K562 (cell line): ENCODE measurements at regions not wholly inside any gene's neighbourhood (a gene's known extent, or its start where the extent isn't known, plus 50 kb on each side); places are given as distances from the start of the nearest gene placed in this dataset.

Source experiments
- ARID2 ChIP-seq: fragments of 450-650 bp; IDR thresholded peaks from 2 replicates; pipeline ENCODE4 v1.6.1; 2017; ENCODE audit warnings: antibody characterized with exemption, mild to moderate bottlenecking
- ATF7 ChIP-seq: fragments of 450-650 bp; IDR thresholded peaks from 2 replicates; pipeline ENCODE4 v1.7.1; 2014; ENCODE audit warnings: mild to moderate bottlenecking, moderate library complexity
- CBX1 ChIP-seq: sonication (generic); IDR thresholded peaks from 2 replicates; pipeline ENCODE4 v1.6.1; 2016; ENCODE audit warnings: antibody characterized with exemption, low read depth, mild to moderate bottlenecking
- CBX2 ChIP-seq: fragments of 200-600 bp; sonication (generic); IDR thresholded peaks from one replicate; pipeline ENCODE4 v1.6.1; 2012; ENCODE audit warnings: mild to moderate bottlenecking, low read length, inconsistent platforms; ENCODE audit not compliant: insufficient read depth, poor library complexity, severe bottlenecking
- CCAR2 ChIP-seq: fragments of 200-400 bp; formaldehyde crosslinking; IDR thresholded peaks from 2 replicates; pipeline ENCODE4 v1.6.1; 2017; ENCODE audit warnings: mild to moderate bottlenecking, low read depth, low read length
- CHD4 ChIP-seq: fragments of 200-600 bp; sonication (generic); IDR thresholded peaks from 3 replicates; pipeline ENCODE4 v1.6.1; 2012; ENCODE audit warnings: low read depth, mild to moderate bottlenecking, mixed read lengths, low read length, inconsistent platforms; ENCODE audit not compliant: insufficient read depth, insufficient replicate concordance, poor library complexity, severe bottlenecking
- ELF4 ChIP-seq: fragments of 450-650 bp; formaldehyde crosslinking; IDR thresholded peaks from 2 replicates; pipeline ENCODE4 v1.4.0; 2022; ENCODE audit warnings: missing genetic modification characterization
- ELK1 ChIP-seq: sonication (generic); formaldehyde crosslinking; IDR thresholded peaks from 2 replicates; pipeline ENCODE4 v1.8.1; 2022; ENCODE audit warnings: missing genetic modification reagents
- FOXK1 ChIP-seq: sonication (generic); formaldehyde crosslinking; IDR thresholded peaks from 2 replicates; pipeline ENCODE4 v1.8.0; 2022; ENCODE audit warnings: missing genetic modification reagents, mild to moderate bottlenecking, borderline replicate concordance
- HNRNPK ChIP-seq: fragments of 200-400 bp; formaldehyde crosslinking; IDR thresholded peaks from one replicate; pipeline ENCODE4 v1.6.1; 2018; ENCODE audit warnings: mild to moderate bottlenecking, low read depth, low read length; ENCODE audit not compliant: poor library complexity, severe bottlenecking
- KDM2B ChIP-seq: fragments of 250-450 bp; sonication (Bioruptor Pico); IDR thresholded peaks from 2 replicates; pipeline ENCODE4 v1.8.0; 2021; ENCODE audit warnings: mild to moderate bottlenecking, moderate library complexity
- KLF16 ChIP-seq: IDR thresholded peaks from 2 replicates; pipeline ENCODE4 v1.6.1; 2016; ENCODE audit warnings: antibody characterized with exemption
- MED1 ChIP-seq: sonication (generic); formaldehyde crosslinking; IDR thresholded peaks from 2 replicates; pipeline ENCODE4 v1.8.1; 2023; ENCODE audit warnings: missing genetic modification reagents, borderline replicate concordance
- MTA2 ChIP-seq: fragments of 450-650 bp; IDR thresholded peaks from 2 replicates; pipeline ENCODE4 v1.6.1; 2016; ENCODE audit warnings: low read depth
- NCOA6 ChIP-seq: fragments of 450-650 bp; IDR thresholded peaks from 2 replicates; pipeline ENCODE4 v1.6.1; 2017; ENCODE audit warnings: mild to moderate bottlenecking
- NR4A1 ChIP-seq, 2 experiments: fragments of 250-450 bp in 1 of 2; fragments of 450-650 bp in 1 of 2; sonication (Bioruptor Pico) in 1 of 2; IDR thresholded peaks; 2 replicates each; pipeline versions ENCODE4 v1.4.0 to v1.6.1; 2016 to 2020; ENCODE audit warnings: mild to moderate bottlenecking in 2 of 2, missing compliant biosample characterization in 1 of 2, missing genetic modification characterization in 1 of 2, moderate library complexity in 1 of 2
- PHF8 ChIP-seq: fragments of 200-600 bp; sonication (generic); IDR thresholded peaks from 2 replicates; pipeline ENCODE4 v1.6.1; 2012; ENCODE audit warnings: mixed run types, mild to moderate bottlenecking, inconsistent platforms, low read length, moderate library complexity, borderline replicate concordance
- SIX5 ChIP-seq, 2 experiments: IDR thresholded peaks; 2 replicates each; pipeline ENCODE4 v1.6.1; 2011; ENCODE audit warnings: low read length in 2 of 2, borderline replicate concordance in 1 of 2, low read depth in 1 of 2, mild to moderate bottlenecking in 1 of 2, moderate library complexity in 1 of 2; ENCODE audit not compliant: insufficient read depth in 1 of 2
- SMARCA5 ChIP-seq: fragments of 450-650 bp; IDR thresholded peaks from 2 replicates; pipeline ENCODE4 v1.6.1; 2016
- STAG1 ChIP-seq: sonication (generic); formaldehyde crosslinking; IDR thresholded peaks from 2 replicates; pipeline ENCODE4 v1.5.0; 2020; ENCODE audit warnings: missing genetic modification reagents, borderline replicate concordance
- XRCC3 ChIP-seq: fragments of 450-650 bp; IDR thresholded peaks from 2 replicates; pipeline ENCODE4 v1.6.1; 2017; ENCODE audit warnings: mild to moderate bottlenecking, moderate library complexity
- ZBTB34 ChIP-seq: fragments of 250-450 bp; sonication (Bioruptor Pico); IDR thresholded peaks from 2 replicates; pipeline ENCODE4 v1.8.0; 2021; ENCODE audit warnings: mild to moderate bottlenecking, moderate library complexity
- ZNF224 ChIP-seq: sonication (generic); formaldehyde crosslinking; IDR thresholded peaks from 2 replicates; pipeline ENCODE4 v1.8.0; 2022; ENCODE audit warnings: mild to moderate bottlenecking, missing genetic modification reagents
- ZNF277 ChIP-seq: fragments of 250-450 bp; sonication (Bioruptor Pico); IDR thresholded peaks from 2 replicates; pipeline ENCODE4 v1.8.0; 2022; ENCODE audit warnings: inconsistent platforms, mild to moderate bottlenecking, moderate library complexity, borderline replicate concordance
- ZNF561 ChIP-seq: fragments of 450-650 bp; formaldehyde crosslinking; conservative IDR thresholded peaks from 2 replicates; pipeline ENCODE4 v1.4.0; 2020; ENCODE audit warnings: mild to moderate bottlenecking, moderate library complexity
- ZNF79 ChIP-seq: fragments of 250-450 bp; sonication (Bioruptor Pico); IDR thresholded peaks from 2 replicates; pipeline ENCODE4 v1.4.0; 2020; ENCODE audit warnings: low read depth, mild to moderate bottlenecking, moderate library complexity

GRCh38 chr6:25070547-25071366 is 135.0 kb upstream of the RIPOR2 start (continued):
- TF ChIP-seq CHD4: no peak
- no peak for TF ChIP-seq ZNF224 (CRISPR knock-in tag)
- TF ChIP-seq MED1 (CRISPR knock-in tag): no peak
- TF ChIP-seq KDM2B (CRISPR knock-in tag): no peak
- no peak for TF ChIP-seq CBX1
- no peak for TF ChIP-seq ZNF561
- TF ChIP-seq PHF8: no peak
- no peak for TF ChIP-seq ATF7
- no peak for TF ChIP-seq NCOA6
- TF ChIP-seq ARID2: 0 out of 2 replicates have a peak, but pooled peaks have one; percentile 20
- TF ChIP-seq FOXK1: no peak
- no peak for TF ChIP-seq CBX2
- peak; percentile 20 for TF ChIP-seq HNRNPK
- TF ChIP-seq ZNF79 (CRISPR knock-in tag): no peak
- TF ChIP-seq ELK1: no peak
- TF ChIP-seq SIX5 (IDR thresholded peaks at IDR 0.05; ENCODE audit: borderline replicate concordance in 1 of 2, insufficient read depth in 1 of 2, low read depth in 1 of 2, low read length in 2 of 2): no peak
- TF ChIP-seq CCAR2: no peak
- TF ChIP-seq XRCC3: no peak
- TF ChIP-seq ZNF277 (CRISPR knock-in tag): no peak
- TF ChIP-seq MTA2: no peak
- TF ChIP-seq ZBTB34: no peak
- no peak for TF ChIP-seq SMARCA5
- TF ChIP-seq STAG1 (CRISPR knock-in tag): peak; percentile 16; the same call in 1 of the 2 replicates
- TF ChIP-seq ELF4 (CRISPR knock-in tag): no peak
- TF ChIP-seq NR4A1 (CRISPR knock-in tag; IDR thresholded peaks at IDR 0.05): no peak
- TF ChIP-seq NR4A1 (tag; IDR thresholded peaks at IDR 0.05): no peak
- TF ChIP-seq KLF16: no peak
